Small intestine (tissue), 7 donors: ENCODE measurements at regions not wholly inside any gene's neighbourhood (a gene's known extent, or its start where the extent isn't known, plus 50 kb on each side); places are given as distances from the start of the nearest gene placed in this dataset.

Experiments
- DNase-seq, 2 donors: peaks; one replicate each; pipeline versions ENCODE4 v3.0.0 to v3.0.0-alpha.2; 2013
- FAIRE-seq: peaks from 2 replicates; lab custom pipeline; 2012; peaks lifted over from hg19 to GRCh38; lab: Jason Lieb, UNC
- H3K27ac ChIP-seq, 3 donors: one replicate each; pipeline ENCODE4 v1.5.1; 2013; ENCODE audit warnings: low read length in 2 of 3, mild to moderate bottlenecking in 2 of 3, control low read depth in 1 of 3, inconsistent platforms in 1 of 3, low read depth in 1 of 3, moderate library complexity in 1 of 3
- H3K27me3 ChIP-seq, 3 donors: one replicate each; pipeline ENCODE4 v1.6.1; 2013; ENCODE audit warnings: low read length in 3 of 3, inconsistent platforms in 1 of 3; ENCODE audit not compliant: control insufficient read depth in 3 of 3, insufficient read depth in 3 of 3
- H3K36me3 ChIP-seq, 3 donors: one replicate each; pipeline ENCODE4 v1.6.1; 2013; ENCODE audit warnings: low read length in 3 of 3, inconsistent platforms in 1 of 3, low read depth in 1 of 3, mild to moderate bottlenecking in 1 of 3, moderate library complexity in 1 of 3; ENCODE audit not compliant: control insufficient read depth in 3 of 3, insufficient read depth in 2 of 3
- H3K4me1 ChIP-seq, 3 donors: one replicate each; pipeline ENCODE4 v1.6.1; 2013; ENCODE audit warnings: low read length in 2 of 3, inconsistent platforms in 1 of 3, low read depth in 1 of 3, mild to moderate bottlenecking in 1 of 3, moderate library complexity in 1 of 3; ENCODE audit not compliant: control insufficient read depth in 3 of 3, insufficient read depth in 2 of 3
- H3K4me3 ChIP-seq, 3 donors: one replicate each; pipeline ENCODE4 v1.5.1; 2013; ENCODE audit warnings: low read length in 3 of 3, control low read depth in 1 of 3, inconsistent platforms in 1 of 3, low read depth in 1 of 3, mild to moderate bottlenecking in 1 of 3, moderate library complexity in 1 of 3
- H3K9me3 ChIP-seq, 2 donors: one replicate each; pipeline ENCODE4 v1.6.1; 2013; ENCODE audit warnings: low read depth in 1 of 2, low read length in 1 of 2; ENCODE audit not compliant: control insufficient read depth in 2 of 2, insufficient read depth in 1 of 2
- WGBS, 3 donors: extraction: QIAGEN DNeasy Blood & Tissue Kit; methylation state at CpG; one replicate each; pipeline ENCODE4 v1.1.7; 2013; 5-methylcytosine and 5-hydroxymethylcytosine counted together
- donor health status: healthy with polysubstance abuse.
- donor health status: control.
- donor health status: control.
- donor health status: Bipolar disorder and iron deficiency.
- donor health status: healthy.

GRCh38 chr2:8258406-8258805 lies 423.4 kb upstream of the ID2 start:
- H3K4me3 ChIP-seq = no peak overlapping the region
- no peak overlapping the region for H3K27ac ChIP-seq
- FAIRE-seq (no peak), DNase-seq (no peak)
- no peaks in the 10 kb centered on the region for H3K9me3 ChIP-seq
- no peaks in the 10 kb centered on the region for H3K36me3 ChIP-seq
- H3K4me1 ChIP-seq = peaks cover 0 to 34% (median 0%) of the 10 kb centered on the region in 3 donors
- WGBS, 3 donors = 94 to 98% (median 97%) methylated on average over 4 of the region's 4 CpGs
- no peaks in the 10 kb centered on the region for H3K27me3 ChIP-seq

- H3K9me3 ChIP-seq = no peaks in the 10 kb centered on the region
- no peak overlapping the region for H3K27ac ChIP-seq
- no peak for DNase-seq
- H3K36me3 ChIP-seq = no peaks in the 10 kb centered on the region
- no peak for FAIRE-seq
- no peaks in the 10 kb centered on the region for H3K27me3 ChIP-seq
- peaks cover 0 to 33% (median 0%) of the 10 kb centered on the region in 3 donors for H3K4me1 ChIP-seq
- WGBS, 3 donors = 86 to 97% (median 96%) methylated on average over 4 of the region's 4 CpGs
- no peak overlapping the region for H3K4me3 ChIP-seq
Measured at GRCh38 chr2:8259106-8259840, 422.6 kb upstream of the ID2 start.

DNA sequence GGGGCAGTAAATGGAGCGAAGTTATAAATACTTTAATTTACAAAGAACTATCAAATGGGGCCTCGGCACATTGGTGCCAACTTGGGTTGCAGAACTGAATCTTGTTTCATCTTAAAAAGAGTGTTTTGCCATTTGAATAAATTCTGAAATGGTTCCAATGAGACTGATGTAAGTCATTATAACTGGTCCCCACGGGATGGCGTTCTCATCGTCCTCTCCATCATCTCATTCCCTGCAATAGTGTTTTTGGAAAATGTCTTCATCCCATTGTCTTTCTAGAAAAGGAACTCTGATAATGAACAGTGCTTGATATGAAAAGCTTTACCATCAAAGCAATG lies 422.0 kb upstream of the ID2 start:
- FAIRE-seq (no peak), DNase-seq (no peak)
- H3K27ac ChIP-seq = no peak overlapping the region
- H3K4me3 ChIP-seq = no peak overlapping the region
- H3K9me3 ChIP-seq = no peaks in the 10 kb centered on the region
- 92 to 97% (median 96%) methylated on average over 5 of the region's 5 CpGs for WGBS, 3 donors
- H3K36me3 ChIP-seq = no peaks in the 10 kb centered on the region
- H3K4me1 ChIP-seq = peaks cover 0 to 33% (median 0%) of the 10 kb centered on the region in 3 donors
- no peaks in the 10 kb centered on the region for H3K27me3 ChIP-seq

- H3K27me3 ChIP-seq = no peaks in the 10 kb centered on the region
- WGBS, 3 donors = 86 to 88% (median 87%) methylated on average over 11 of the region's 11 CpGs
- H3K9me3 ChIP-seq = no peaks in the 10 kb centered on the region
- DNase-seq (no peak), FAIRE-seq (no peak)
- no peak overlapping the region for H3K27ac ChIP-seq
- H3K36me3 ChIP-seq = no peaks in the 10 kb centered on the region
- peaks cover 0 to 31% (median 0%) of the 10 kb centered on the region in 3 donors for H3K4me1 ChIP-seq
- no peak overlapping the region for H3K4me3 ChIP-seq
Measured at GRCh38 chr2:8260213-8260612, 421.6 kb upstream of the ID2 start.

- Histone ChIP-seq H3K27ac (no peak overlapping the region), H3K36me3 (no peaks in the 10 kb centered on the region), H3K27me3 (no peaks in the 10 kb centered on the region), H3K9me3 (no peaks in the 10 kb centered on the region), H3K4me3 (no peak overlapping the region), H3K4me1 (peaks cover 0 to 13% (median 0%) of the 10 kb centered on the region in 3 donors)
- WGBS, 3 donors = 70 to 75% (median 74%) methylated on average over 4 of the region's 4 CpGs
- DNase-seq (no peak), FAIRE-seq (no peak)
Measured at GRCh38 chr2:8263901-8264300, 418.0 kb upstream of the ID2 start.

DNA sequence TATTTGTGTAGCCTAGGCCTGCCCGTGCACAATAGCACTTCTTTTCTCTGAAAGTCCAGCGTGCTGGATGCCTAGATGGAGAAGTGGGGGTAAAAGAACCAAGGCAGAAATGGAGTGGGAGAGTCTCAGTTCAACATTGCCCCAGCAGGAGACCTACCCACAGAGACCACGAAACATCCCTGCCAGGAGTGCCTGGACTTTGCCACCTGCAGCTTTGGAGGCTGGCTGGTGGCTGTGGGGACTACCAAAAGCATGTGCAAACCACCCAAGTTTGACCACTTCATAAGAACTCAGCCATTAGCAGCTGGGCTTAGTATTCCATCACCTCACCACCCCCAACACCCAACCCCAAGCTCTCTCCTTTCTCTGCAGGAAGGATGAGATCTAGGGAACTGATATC lies 416.9 kb upstream of the ID2 start:
- H3K4me1 ChIP-seq = peaks cover 0 to 13% (median 0%) of the 10 kb centered on the region in 3 donors
- H3K36me3 ChIP-seq = no peaks in the 10 kb centered on the region
- H3K27me3 ChIP-seq = no peaks in the 10 kb centered on the region
- 87 to 100% (median 89%) methylated on average over 3 of the region's 3 CpGs for WGBS, 3 donors
- no peak overlapping the region for H3K27ac ChIP-seq
- no peak overlapping the region for H3K4me3 ChIP-seq
- H3K9me3 ChIP-seq = no peaks in the 10 kb centered on the region
- DNase-seq = no peak
- FAIRE-seq = no peak

- Histone ChIP-seq H3K9me3 (no peaks in the 10 kb centered on the region), H3K4me1 (peaks cover 0 to 13% (median 0%) of the 10 kb centered on the region in 3 donors), H3K27ac (no peak overlapping the region), H3K4me3 (no peak overlapping the region), H3K27me3 (no peaks in the 10 kb centered on the region), H3K36me3 (no peaks in the 10 kb centered on the region)
- DNase-seq = no peak
- no peak for FAIRE-seq
- 81 to 93% (median 87%) methylated on average over 5 of the region's 5 CpGs for WGBS, 3 donors
Measured at GRCh38 chr2:8265476-8266226, 416.2 kb upstream of the ID2 start.

GRCh38 chr2:8266563-8266962 lies 415.3 kb upstream of the ID2 start:
- no peak overlapping the region for H3K4me3 ChIP-seq
- H3K27ac ChIP-seq = no peak overlapping the region
- DNase-seq (no peak), FAIRE-seq (no peak)
- H3K4me1 ChIP-seq = peaks cover 0 to 6% (median 0%) of the 10 kb centered on the region in 3 donors
- no peaks in the 10 kb centered on the region for H3K36me3 ChIP-seq
- WGBS, 3 donors = 90 to 91% (median 90%) methylated on average over 3 of the region's 3 CpGs
- H3K27me3 ChIP-seq = no peaks in the 10 kb centered on the region
- no peaks in the 10 kb centered on the region for H3K9me3 ChIP-seq
